Right cardiac atrium (tissue), 5 donors: ENCODE measurements at regions not wholly inside any gene's neighbourhood (a gene's known extent, or its start where the extent isn't known, plus 50 kb on each side); places are given as distances from the start of the nearest gene placed in this dataset.
A peak's percentile ranks its signal among the peaks of the same experiment; 100 is the strongest.

Experiments used
- ATAC-seq, 2 donors: fragments of 200-7000 bp; cut with Tn5 transposase; one replicate each; pipeline versions ENCODE4 v1.8.0 to v1.9.1; 2020; ENCODE audit warnings: moderate library complexity in 2 of 2, mild to moderate bottlenecking in 1 of 2
- DNase-seq, 3 donors: peaks; one replicate each; pipeline ENCODE4 v3.0.0-alpha.2; 2020
- H3K27ac ChIP-seq: one replicate; pipeline ENCODE4 v1.5.1; 2013; ENCODE audit warnings: mild to moderate bottlenecking, low read length, control low read depth, moderate library complexity
- H3K27me3 ChIP-seq: one replicate; pipeline ENCODE4 v1.6.1; 2013; ENCODE audit not compliant: control insufficient read depth, insufficient read depth
- H3K4me1 ChIP-seq: one replicate; pipeline ENCODE4 v1.6.1; 2013; ENCODE audit warnings: low read length; ENCODE audit not compliant: control insufficient read depth, insufficient read depth
- H3K4me3 ChIP-seq: one replicate; pipeline ENCODE4 v1.5.1; 2013; ENCODE audit warnings: low read length, control low read depth
- H3K9me3 ChIP-seq: one replicate; pipeline ENCODE4 v1.6.1; 2013; ENCODE audit warnings: low read length; ENCODE audit not compliant: control insufficient read depth
- WGBS: extraction: QIAGEN DNeasy Blood & Tissue Kit; methylation state at CpG from one replicate; pipeline ENCODE4 v1.1.7; 2013; 5-methylcytosine and 5-hydroxymethylcytosine counted together
- intact Hi-C, 4 donors: fragments of 100-400 bp; cut with DNase I; formaldehyde crosslinking; loops; one replicate each; pipeline versions ENCODE4 v1.11.0 to v1.14.0; 2022 to 2023
- donor health status: healthy with polysubstance abuse.
- donor health status: DM: no; HTN: yes; CAD: no.
- donor health status: DM: no; HTN: no; CAD: no.
- donor health status: DM: no; HTN: yes; CAD: no; lungs with severe emphysema.
- donor health status: DM: yes; HTN: yes; CAD: no.

DNA sequence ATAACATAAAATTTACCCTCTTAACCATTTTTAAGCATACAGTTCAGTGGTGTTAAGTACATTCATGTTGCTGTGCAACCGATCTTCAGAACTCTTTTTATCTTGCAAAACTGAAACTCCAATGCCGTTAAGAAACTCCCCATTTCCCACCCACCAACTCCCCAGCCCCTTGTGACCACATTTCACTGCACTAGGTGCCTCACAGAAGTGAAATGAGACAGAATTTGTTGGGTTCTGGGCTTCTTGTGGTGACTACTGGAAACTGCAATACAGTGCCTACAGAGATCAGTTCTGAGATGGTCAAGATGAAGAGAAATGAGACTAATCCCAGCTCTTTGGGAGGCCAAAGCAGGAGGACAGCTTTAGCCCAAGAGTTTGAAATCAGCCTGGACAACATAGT lies 202.1 kb upstream of the SLC30A5 start:
- WGBS = 78% methylated on average over 2 of the region's 2 CpGs
- intact Hi-C loops = no loop called here
- no peak overlapping the region for H3K4me3 ChIP-seq
- no peak overlapping the region for H3K27ac ChIP-seq
- no peaks in the 10 kb centered on the region for H3K9me3 ChIP-seq
- H3K4me1 ChIP-seq = no peaks in the 10 kb centered on the region
- DNase-seq (no peak), ATAC-seq (no peak)
- no peaks in the 10 kb centered on the region for H3K27me3 ChIP-seq

DNA sequence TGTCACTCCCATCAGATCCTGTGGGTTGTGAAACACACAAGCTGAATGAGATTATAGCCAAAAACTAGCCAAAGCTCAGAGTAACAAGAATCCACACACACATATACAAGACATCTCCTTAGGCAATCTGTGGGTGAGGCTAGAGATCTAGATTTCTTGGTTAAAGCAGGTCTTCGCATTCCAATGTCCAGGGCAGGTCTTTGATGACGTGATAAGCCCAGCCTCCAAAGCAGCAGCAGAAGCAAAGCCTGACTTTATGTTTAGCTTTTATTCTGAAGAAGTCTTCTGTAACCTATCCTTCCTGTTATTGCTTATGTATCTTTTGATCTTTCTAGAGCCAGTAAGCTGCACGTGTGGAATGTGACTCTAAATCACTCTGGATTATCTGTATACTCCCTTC lies 199.1 kb upstream of the SLC30A5 start:
- no peaks in the 10 kb centered on the region for H3K4me1 ChIP-seq
- no peak overlapping the region for H3K4me3 ChIP-seq
- ATAC-seq = no peak
- DNase-seq = no peak
- no peak overlapping the region for H3K27ac ChIP-seq
- WGBS = 70% methylated on average over 3 of the region's 3 CpGs
- no peaks in the 10 kb centered on the region for H3K9me3 ChIP-seq
- intact Hi-C loops = no loop called here
- no peaks in the 10 kb centered on the region for H3K27me3 ChIP-seq

DNA sequence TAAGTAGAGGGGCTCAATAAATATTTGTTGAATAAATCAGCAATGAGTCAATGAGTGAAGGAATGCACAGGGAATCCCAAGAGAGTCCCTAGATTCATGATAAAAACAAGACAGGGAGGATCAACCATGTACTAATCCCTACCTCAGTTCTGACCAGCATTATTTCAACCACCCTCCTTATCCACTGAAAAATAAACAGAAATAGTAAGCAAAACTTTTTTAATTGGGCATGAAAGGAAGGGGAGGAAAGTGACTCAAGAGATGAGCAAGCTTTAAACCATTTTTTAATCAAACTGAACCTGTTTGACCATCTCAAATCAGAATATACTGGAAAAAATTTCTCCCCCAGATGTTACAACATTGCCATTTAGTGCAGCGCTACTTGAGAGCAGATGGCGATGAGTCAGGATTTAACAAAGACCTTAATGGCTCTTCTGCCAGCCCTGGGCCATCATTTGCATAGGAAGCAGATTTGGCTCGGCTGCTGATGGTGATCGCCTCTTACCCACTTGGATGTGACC lies 194.8 kb upstream of the SLC30A5 start:
- WGBS = 82% methylated on average over 4 of the region's 4 CpGs
- H3K27me3 ChIP-seq = no peaks in the 10 kb centered on the region
- ATAC-seq = no peak
- no peak overlapping the region for H3K27ac ChIP-seq
- no peak overlapping the region for H3K4me3 ChIP-seq
- no peaks in the 10 kb centered on the region for H3K9me3 ChIP-seq
- no peak for DNase-seq
- intact Hi-C loops = no loop called here
- no peaks in the 10 kb centered on the region for H3K4me1 ChIP-seq

DNA sequence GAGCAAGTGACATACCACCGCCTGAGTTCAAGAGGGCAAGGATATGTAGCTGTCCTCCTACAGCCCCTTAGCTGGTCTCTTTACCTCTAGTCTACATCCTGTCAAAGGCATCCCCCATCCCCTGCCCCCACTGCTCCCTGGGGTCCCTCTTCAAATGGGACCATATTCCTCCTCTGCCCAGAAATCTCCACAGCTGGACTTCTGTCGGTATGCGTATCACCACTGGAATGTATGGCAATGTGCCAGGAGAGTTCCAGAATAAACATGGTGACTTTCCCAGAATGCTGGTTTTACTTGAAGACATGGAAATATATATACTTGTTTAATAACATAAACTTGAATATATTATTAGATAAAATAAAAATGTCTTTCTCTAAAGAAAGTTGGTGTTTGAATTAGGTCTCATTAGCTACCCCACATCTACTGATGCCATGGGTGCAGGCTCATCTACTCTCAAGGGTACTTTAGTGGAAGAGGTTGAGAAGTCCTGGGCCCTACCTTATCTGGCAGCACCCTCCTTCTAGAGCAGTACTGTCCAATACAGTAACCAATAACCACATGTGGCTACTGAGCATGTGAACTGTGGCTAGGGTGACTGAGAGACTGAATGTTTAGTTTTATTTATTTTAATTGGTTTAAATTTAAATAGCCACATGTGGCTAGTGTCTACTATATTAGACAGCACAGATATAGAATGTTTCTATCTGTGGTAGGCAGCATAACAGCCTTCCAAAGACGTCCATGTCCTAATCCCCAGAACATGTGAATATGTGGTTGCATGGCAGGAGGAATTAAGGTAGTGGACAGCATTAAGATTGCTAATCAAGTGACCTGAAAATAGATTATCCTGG lies 181.7 kb upstream of the SLC30A5 start:
- ATAC-seq = peak; percentile 19 to 39

DNA sequence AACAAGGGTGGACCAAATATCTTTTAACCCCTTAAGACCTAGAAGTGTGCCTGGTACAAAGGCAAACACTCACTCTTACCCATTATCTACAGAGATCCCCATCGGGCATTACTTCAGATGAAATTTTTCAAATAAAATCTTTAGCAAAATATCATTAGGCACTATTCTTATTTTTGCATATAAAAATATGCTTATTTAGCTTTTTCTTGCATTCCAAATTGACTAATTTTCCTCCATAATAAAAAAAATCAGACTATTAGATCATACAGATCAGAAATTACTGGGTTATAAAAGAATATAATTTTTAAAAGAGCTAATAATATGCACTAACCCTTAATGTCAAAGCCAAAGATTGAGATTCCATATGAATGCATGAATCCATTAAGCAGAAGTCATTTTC lies 178.7 kb upstream of the SLC30A5 start:
- H3K9me3 ChIP-seq = no peaks in the 10 kb centered on the region
- ATAC-seq (no peak), DNase-seq (no peak)
- intact Hi-C loops = no loop called here
- no peaks in the 10 kb centered on the region for H3K27me3 ChIP-seq
- no peak overlapping the region for H3K27ac ChIP-seq
- 91% methylated on average over 1 of the region's 1 CpG for WGBS
- H3K4me1 ChIP-seq = no peaks in the 10 kb centered on the region
- H3K4me3 ChIP-seq = no peak overlapping the region

More for the DNA sequence above, 181.7 kb upstream of the SLC30A5 start:
- intact Hi-C loops = no loop called here
- no peak overlapping the region for H3K27ac ChIP-seq
- WGBS = 56% methylated on average over 4 of the region's 4 CpGs
- no peaks in the 10 kb centered on the region for H3K4me1 ChIP-seq
- H3K9me3 ChIP-seq = no peaks in the 10 kb centered on the region
- DNase-seq = peak in 1 of 3 donors; percentile 14
- H3K4me3 ChIP-seq = no peak overlapping the region
- H3K27me3 ChIP-seq = no peaks in the 10 kb centered on the region

DNA sequence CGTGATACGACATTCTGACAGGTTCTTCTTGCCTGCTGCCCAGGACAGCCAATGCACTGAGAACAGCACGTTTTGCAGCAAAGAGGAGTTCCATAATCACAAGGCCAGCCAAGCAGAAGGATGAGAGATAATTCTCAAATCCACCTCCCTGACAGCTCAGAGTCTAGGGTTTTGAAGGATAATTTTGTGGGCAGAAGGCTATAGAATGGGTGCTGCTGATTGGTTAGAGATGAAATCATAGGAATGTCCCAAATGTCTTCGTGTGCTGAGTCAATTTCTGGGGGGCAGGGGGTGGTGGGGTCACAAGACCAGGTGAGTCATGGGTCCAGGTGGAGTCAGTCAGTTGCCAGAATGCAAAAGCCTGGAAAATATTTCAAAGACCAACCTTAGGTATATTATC lies 175.5 kb upstream of the SLC30A5 start:
- H3K9me3 ChIP-seq = no peaks in the 10 kb centered on the region
- no peak overlapping the region for H3K27ac ChIP-seq
- no peak overlapping the region for H3K4me3 ChIP-seq
- H3K27me3 ChIP-seq = no peaks in the 10 kb centered on the region
- H3K4me1 ChIP-seq = no peaks in the 10 kb centered on the region
- intact Hi-C loops = no loop called here
- no peak for ATAC-seq
- WGBS = 90% methylated on average over 4 of the region's 4 CpGs
- no peak for DNase-seq

DNA sequence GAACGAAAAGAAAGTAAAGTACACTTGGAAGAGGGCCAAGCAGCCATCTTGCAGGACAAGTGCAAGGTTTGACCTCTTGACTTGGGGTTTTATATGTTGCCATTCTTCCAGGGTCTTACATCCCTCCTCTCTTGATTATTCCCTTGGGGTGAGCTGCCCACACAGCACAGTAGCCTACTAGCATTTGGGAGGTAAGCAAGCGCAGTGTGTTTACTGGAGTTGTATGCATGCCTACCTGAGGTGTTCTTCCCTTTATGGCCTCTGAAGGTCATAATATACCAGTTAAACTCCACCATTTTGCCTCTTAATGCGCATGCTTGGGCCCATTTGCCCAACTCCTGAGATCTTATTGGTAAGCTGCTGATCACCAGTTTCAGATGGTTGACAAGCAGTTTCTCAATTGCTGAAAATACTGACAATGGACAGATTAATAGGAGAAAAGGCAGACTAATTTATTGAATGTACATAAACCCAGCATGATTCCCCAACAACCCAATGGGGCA lies 173.8 kb upstream of the SLC30A5 start:
- DNase-seq = no peak
- intact Hi-C loops = no loop called here
- 80% methylated on average over 3 of the region's 3 CpGs for WGBS

DNA sequence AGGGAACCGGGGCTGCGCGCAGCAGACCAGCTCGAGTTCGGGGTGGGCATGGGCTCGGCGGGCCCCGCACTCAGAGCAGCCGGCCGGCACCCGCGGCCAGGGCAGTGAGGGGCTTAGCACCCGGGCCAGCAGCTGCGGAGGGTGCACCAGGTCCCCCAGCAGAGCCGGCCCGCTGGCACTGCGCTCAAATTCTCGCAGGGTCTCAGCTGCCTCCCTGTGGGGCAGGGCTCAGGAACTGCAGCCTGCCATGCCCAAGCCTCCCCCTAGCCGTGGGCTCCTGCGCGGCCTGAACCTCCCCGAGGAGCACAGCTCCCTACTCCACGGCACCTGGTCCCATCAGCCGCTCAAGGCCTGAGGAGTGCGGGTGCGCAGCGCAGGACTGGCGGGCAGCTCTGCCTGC lies 172.9 kb upstream of the SLC30A5 start:
- Histone ChIP-seq H3K4me3 (no peak overlapping the region), H3K27me3 (no peaks in the 10 kb centered on the region), H3K27ac (no peak overlapping the region), H3K9me3 (no peaks in the 10 kb centered on the region), H3K4me1 (no peaks in the 10 kb centered on the region)
- ATAC-seq = no peak
- intact Hi-C loops = no loop called here
- no peak for DNase-seq
- WGBS = 98% methylated on average over 28 of the region's 28 CpGs

More for the DNA sequence above, 173.8 kb upstream of the SLC30A5 start:
- H3K27me3 ChIP-seq = no peaks in the 10 kb centered on the region
- H3K4me1 ChIP-seq = no peaks in the 10 kb centered on the region
- no peaks in the 10 kb centered on the region for H3K9me3 ChIP-seq
- no peak for ATAC-seq
- no peak overlapping the region for H3K4me3 ChIP-seq
- no peak overlapping the region for H3K27ac ChIP-seq

DNA sequence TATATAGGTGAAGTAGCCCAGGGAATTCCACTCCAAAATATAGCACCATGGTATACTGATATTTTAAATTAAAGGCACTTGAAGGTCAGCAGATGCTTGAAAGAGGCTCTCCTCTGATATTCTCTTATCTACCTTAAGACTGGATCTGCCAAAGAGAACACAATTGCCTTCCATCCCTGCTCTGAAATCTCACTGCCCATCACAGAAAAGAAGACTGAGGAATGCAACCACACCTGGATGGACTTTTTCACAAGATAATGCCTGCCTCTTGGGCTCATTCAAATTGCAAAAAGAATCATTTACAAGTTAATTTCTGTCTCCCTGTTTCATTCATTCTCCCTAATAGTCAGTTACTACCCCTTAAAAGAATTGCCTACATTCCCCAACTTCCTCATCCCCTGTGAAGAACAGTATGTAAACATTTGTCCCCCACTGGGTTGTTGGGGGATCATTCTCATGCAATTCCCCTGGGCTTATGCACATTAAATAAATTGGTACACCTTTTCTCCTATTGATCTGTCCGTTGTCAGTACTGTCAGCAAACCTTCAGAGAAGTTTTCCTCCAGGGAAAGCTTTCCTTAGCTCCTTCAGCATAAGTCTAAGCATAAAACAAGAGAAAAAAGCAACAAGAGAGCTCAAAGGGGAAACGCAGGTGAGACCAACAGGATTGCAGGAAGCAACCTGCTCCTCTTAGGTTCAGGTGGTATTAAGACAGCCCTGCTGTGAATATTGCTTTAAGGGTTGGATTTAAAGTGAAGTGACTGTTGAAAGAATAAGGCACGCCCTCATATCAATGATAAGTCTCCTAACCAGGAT lies 171.4 kb upstream of the SLC30A5 start:
- ATAC-seq (no peak), DNase-seq (no peak)
- no peaks in the 10 kb centered on the region for H3K27me3 ChIP-seq
- 78% methylated on average over 3 of the region's 3 CpGs for WGBS
- H3K27ac ChIP-seq = no peak overlapping the region
- intact Hi-C loops = no loop called here
- no peaks in the 10 kb centered on the region for H3K4me1 ChIP-seq
- H3K4me3 ChIP-seq = no peak overlapping the region
- no peaks in the 10 kb centered on the region for H3K9me3 ChIP-seq

DNA sequence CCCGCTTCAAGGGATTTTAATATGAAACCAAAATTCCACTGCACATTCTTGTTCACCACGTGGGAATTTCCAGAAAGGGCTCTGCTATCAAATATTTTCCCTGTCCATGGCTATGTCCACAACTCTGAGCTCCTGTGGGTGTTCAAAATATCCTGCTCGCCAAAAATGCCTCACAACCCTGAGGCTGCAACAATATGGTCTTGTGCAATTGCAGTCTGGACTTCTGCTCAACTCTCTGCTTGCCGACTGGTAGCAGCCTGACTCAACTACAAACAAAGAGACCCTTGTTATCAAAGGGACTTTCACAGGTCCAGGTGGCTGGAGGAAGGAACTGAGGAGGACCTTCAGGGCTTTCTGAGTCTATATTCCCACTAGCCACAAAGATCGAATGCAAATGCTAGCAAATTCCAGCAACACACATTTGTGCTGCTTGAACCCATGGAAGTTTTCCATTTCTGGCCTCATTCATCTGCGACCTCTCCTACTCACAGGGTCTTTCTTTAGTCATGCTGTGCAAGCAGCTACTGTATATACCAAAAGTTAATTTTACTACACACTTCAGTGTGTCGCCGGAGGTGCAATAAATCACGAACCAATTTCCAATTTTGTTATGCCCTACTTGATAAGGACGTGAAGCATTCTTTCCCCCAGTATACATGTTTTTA lies 169.2 kb upstream of the SLC30A5 start:
- H3K4me3 ChIP-seq = no peak overlapping the region
- H3K4me1 ChIP-seq = no peaks in the 10 kb centered on the region
- no peaks in the 10 kb centered on the region for H3K9me3 ChIP-seq
- 62% methylated on average over 10 of the region's 10 CpGs for WGBS
- H3K27me3 ChIP-seq = no peaks in the 10 kb centered on the region
- H3K27ac ChIP-seq = no peak overlapping the region
- DNase-seq (peak; percentile 42 to 70 (median 55)), ATAC-seq (peak; percentile 92 to 96)
- intact Hi-C loops = no loop called here
